GM12873 (cell line): ENCODE measurements at regions not wholly inside any gene's neighbourhood (a gene's known extent, or its start where the extent isn't known, plus 50 kb on each side); places are given as distances from the start of the nearest gene placed in this dataset.

Experiments
- TF ChIP-seq, protein P1 (sequence below): IDR thresholded peaks from 2 replicates; pipeline ENCODE4 v1.5.1; 2012; ENCODE audit warnings: low read depth, mild to moderate bottlenecking, moderate library complexity, low read length, control low read depth; ENCODE audit not compliant: insufficient read depth; ENCODE audit errors: missing control alignments

- TF ChIP-seq, protein P1, sequence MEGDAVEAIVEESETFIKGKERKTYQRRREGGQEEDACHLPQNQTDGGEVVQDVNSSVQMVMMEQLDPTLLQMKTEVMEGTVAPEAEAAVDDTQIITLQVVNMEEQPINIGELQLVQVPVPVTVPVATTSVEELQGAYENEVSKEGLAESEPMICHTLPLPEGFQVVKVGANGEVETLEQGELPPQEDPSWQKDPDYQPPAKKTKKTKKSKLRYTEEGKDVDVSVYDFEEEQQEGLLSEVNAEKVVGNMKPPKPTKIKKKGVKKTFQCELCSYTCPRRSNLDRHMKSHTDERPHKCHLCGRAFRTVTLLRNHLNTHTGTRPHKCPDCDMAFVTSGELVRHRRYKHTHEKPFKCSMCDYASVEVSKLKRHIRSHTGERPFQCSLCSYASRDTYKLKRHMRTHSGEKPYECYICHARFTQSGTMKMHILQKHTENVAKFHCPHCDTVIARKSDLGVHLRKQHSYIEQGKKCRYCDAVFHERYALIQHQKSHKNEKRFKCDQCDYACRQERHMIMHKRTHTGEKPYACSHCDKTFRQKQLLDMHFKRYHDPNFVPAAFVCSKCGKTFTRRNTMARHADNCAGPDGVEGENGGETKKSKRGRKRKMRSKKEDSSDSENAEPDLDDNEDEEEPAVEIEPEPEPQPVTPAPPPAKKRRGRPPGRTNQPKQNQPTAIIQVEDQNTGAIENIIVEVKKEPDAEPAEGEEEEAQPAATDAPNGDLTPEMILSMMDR: no peak
Observed at GRCh38 chrX:122625821-122626220, 558.3 kb upstream of the GRIA3 start.

DNA sequence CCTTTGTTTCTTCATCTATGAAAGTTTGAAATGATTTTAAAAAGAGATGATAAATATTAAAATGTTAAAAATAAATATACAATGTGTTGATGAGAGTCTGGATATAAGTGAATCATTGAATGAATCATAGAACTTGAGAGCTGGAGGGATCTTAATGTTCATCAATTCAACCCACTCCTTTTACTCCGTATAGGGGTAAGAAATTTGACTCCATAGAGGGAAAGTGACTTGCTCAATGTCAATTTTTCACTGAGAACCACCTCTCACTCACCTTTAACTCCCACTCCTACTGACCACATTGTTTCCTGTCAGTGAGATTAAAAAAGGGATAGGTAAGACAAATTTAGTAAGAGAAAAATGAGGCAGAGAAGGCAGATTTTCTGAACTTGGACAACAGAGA is 557.2 kb upstream of the GRIA3 start:
- TF ChIP-seq, protein P1: no peak

- TF ChIP-seq, protein P1: no peak
Observed at GRCh38 chrX:122641136-122641535, 542.9 kb upstream of the GRIA3 start.

DNA sequence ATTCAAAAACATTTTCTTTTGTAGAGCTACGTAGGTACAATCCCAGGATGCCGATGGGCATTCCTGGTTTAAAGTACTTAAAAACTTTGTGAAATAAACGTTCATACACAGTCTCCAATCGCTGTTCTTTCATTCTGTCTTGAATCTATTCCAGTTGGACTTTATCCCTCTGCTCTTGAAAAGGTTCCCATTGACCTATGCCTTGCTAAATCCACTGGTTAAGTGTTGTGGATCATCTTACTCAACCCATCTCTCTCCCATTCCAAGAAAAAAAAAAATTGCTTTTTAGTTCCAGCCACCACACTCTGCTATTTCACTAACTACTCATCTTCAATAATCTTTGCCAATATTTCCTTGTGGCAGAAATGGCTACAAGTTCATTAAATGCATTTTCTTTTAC is 542.3 kb upstream of the GRIA3 start:
- TF ChIP-seq, protein P1: no peak

- TF ChIP-seq, protein P1: no peak
Observed at GRCh38 chrX:122666601-122667000, 517.5 kb upstream of the GRIA3 start.

DNA sequence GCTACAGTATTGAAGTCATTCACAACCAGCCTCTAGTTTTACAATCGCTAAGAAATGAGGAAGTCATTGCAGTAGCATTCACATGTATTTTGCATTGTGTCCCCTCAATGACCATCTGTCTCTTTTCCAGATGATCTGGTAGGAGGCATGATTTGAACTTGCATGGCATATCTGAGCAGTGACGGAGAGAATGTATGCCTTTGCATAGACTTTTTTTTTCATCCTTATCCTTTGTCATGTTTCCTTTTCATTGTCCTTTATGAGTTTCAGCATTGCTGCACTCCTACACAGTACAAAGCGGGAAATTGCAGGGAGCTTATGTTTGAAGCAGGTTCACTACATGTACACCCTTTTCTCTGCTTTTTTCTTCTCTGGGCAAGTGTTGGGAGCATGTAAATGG is 516.4 kb upstream of the GRIA3 start:
- TF ChIP-seq, protein P1: no peak

- TF ChIP-seq, protein P1: no peak
Observed at GRCh38 chrX:122703762-122704161, 480.3 kb upstream of the GRIA3 start.

DNA sequence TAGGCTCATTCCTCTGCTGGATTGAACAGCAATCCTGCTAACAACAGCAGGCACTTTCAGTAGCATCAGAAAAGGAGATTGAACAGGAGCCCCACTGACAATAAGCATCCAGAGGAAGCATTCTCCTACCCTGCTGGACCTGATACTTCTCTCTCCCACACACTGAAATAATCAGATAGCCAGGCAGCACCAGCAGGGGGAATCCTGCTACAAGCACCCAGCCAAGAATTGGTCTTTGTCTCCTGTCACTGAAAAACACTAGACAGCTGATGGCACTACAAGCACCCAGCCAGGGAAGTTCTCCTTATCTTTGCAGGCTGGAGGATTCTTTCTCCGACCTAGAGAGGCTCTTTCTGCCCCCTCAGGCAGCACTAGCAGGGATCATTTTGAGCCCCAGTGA is 444.3 kb upstream of the GRIA3 start:
- TF ChIP-seq, protein P1: no peak
